HL-60 (cell line): ENCODE measurements at regions not wholly inside any gene's neighbourhood (a gene's known extent, or its start where the extent isn't known, plus 50 kb on each side); places are given as distances from the start of the nearest gene placed in this dataset.

Experiments used
- GABPA ChIP-seq: IDR thresholded peaks from 2 replicates; pipeline ENCODE4 v1.6.1; 2012; ENCODE audit warnings: low read depth
- POLR2AphosphoS5 ChIP-seq: IDR thresholded peaks from 2 replicates; pipeline ENCODE4 v1.6.1; 2012; ENCODE audit warnings: low read depth
- REST ChIP-seq: IDR thresholded peaks from 2 replicates; pipeline ENCODE4 v1.6.1; 2012; ENCODE audit warnings: low read depth; ENCODE audit not compliant: insufficient replicate concordance
- TF ChIP-seq, protein P1 (sequence below): IDR thresholded peaks from one replicate; pipeline ENCODE4 v1.5.1; 2011; ENCODE audit warnings: low read length, control low read depth, inconsistent platforms; ENCODE audit not compliant: insufficient read depth

- TF ChIP-seq, protein P1, sequence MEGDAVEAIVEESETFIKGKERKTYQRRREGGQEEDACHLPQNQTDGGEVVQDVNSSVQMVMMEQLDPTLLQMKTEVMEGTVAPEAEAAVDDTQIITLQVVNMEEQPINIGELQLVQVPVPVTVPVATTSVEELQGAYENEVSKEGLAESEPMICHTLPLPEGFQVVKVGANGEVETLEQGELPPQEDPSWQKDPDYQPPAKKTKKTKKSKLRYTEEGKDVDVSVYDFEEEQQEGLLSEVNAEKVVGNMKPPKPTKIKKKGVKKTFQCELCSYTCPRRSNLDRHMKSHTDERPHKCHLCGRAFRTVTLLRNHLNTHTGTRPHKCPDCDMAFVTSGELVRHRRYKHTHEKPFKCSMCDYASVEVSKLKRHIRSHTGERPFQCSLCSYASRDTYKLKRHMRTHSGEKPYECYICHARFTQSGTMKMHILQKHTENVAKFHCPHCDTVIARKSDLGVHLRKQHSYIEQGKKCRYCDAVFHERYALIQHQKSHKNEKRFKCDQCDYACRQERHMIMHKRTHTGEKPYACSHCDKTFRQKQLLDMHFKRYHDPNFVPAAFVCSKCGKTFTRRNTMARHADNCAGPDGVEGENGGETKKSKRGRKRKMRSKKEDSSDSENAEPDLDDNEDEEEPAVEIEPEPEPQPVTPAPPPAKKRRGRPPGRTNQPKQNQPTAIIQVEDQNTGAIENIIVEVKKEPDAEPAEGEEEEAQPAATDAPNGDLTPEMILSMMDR = no peak
- TF ChIP-seq POLR2AphosphoS5 (no peak), REST (no peak), GABPA (no peak)
These were observed 150.5 kb downstream of the TFAP2C start for GRCh38 chr20:56779452-56780143.
